MM.1S (cell line): ENCODE measurements at regions not wholly inside any gene's neighbourhood (a gene's known extent, or its start where the extent isn't known, plus 50 kb on each side); places are given as distances from the start of the nearest gene placed in this dataset.
A peak's percentile ranks its signal among the peaks of the same experiment; 100 is the strongest.

Source experiments
- EZH2 ChIP-seq: fragments of 300-600 bp; sonication (generic); optimal IDR thresholded peaks from 2 replicates; pipeline ENCODE3; 2017; ENCODE audit warnings: low read depth, mild to moderate bottlenecking, antibody characterized with exemption, low read length, mixed read lengths
- EZH2phosphoT487 ChIP-seq: fragments of 300-600 bp; sonication (generic); IDR thresholded peaks from 2 replicates; pipeline ENCODE4 v1.6.1; 2018; ENCODE audit warnings: antibody characterized with exemption, low read length
- TF ChIP-seq, protein P1 (sequence below): fragments of 300-600 bp; sonication (generic); IDR thresholded peaks from 2 replicates; pipeline ENCODE4 v1.5.1; 2016; ENCODE audit warnings: antibody characterized with exemption, low read length, mixed read lengths

DNA sequence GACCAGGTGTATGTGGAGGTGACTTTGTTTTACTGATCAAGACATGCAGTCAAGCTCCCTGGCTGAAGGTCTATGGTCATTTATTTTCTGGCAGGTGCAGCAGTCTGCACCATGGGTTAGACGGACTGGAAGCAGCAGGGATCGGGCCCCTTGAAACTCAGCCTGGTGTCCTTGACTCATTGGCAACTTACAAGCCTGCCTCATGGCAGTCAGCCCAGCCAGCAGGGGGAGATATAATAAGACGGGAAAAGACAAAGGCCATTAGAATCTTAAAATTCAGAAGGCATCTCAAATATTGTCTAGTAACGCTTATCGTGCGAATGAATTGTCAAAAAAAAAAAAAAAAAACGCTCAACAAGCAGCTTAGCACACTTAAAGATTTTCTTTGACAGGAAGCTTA lies 308.2 kb downstream of the EN1 start:
- TF ChIP-seq, protein P1, sequence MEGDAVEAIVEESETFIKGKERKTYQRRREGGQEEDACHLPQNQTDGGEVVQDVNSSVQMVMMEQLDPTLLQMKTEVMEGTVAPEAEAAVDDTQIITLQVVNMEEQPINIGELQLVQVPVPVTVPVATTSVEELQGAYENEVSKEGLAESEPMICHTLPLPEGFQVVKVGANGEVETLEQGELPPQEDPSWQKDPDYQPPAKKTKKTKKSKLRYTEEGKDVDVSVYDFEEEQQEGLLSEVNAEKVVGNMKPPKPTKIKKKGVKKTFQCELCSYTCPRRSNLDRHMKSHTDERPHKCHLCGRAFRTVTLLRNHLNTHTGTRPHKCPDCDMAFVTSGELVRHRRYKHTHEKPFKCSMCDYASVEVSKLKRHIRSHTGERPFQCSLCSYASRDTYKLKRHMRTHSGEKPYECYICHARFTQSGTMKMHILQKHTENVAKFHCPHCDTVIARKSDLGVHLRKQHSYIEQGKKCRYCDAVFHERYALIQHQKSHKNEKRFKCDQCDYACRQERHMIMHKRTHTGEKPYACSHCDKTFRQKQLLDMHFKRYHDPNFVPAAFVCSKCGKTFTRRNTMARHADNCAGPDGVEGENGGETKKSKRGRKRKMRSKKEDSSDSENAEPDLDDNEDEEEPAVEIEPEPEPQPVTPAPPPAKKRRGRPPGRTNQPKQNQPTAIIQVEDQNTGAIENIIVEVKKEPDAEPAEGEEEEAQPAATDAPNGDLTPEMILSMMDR = peak; percentile 43
- TF ChIP-seq EZH2 (no peak), EZH2phosphoT487 (no peak)
